Neural cell (in vitro differentiated cells): ENCODE measurements at regions not wholly inside any gene's neighbourhood (a gene's known extent, or its start where the extent isn't known, plus 50 kb on each side); places are given as distances from the start of the nearest gene placed in this dataset.

Experiments
- EP300 ChIP-seq: fragments of 450-650 bp; conservative IDR thresholded peaks from 2 replicates; pipeline ENCODE4 v1.6.1; 2014; ENCODE audit warnings: antibody characterized with exemption, mild to moderate bottlenecking, moderate library complexity; ENCODE audit not compliant: poor library complexity, severe bottlenecking
- EZH2 ChIP-seq: fragments of 200-600, 300-800 bp; shearing (Covaris generic), sonication (generic); IDR thresholded peaks from 2 replicates; pipeline ENCODE4 v1.6.1; 2014; ENCODE audit warnings: antibody characterized with exemption, low read length, borderline replicate concordance, mild to moderate bottlenecking; ENCODE audit not compliant: insufficient read depth, poor library complexity, severe bottlenecking
- MXI1 ChIP-seq: fragments of 450-650 bp; conservative IDR thresholded peaks from 2 replicates; pipeline ENCODE4 v1.6.1; 2014; ENCODE audit warnings: antibody characterized with exemption, mild to moderate bottlenecking; ENCODE audit not compliant: poor library complexity, severe bottlenecking
- RAD21 ChIP-seq: fragments of 450-650 bp; conservative IDR thresholded peaks from 2 replicates; pipeline ENCODE4 v1.6.1; 2014; ENCODE audit warnings: antibody characterized with exemption, mild to moderate bottlenecking, moderate library complexity
- SMC3 ChIP-seq: fragments of 450-650 bp; conservative IDR thresholded peaks from 2 replicates; pipeline ENCODE4 v1.6.1; 2014; ENCODE audit warnings: antibody characterized with exemption, mild to moderate bottlenecking, moderate library complexity; ENCODE audit not compliant: poor library complexity
- TAF1 ChIP-seq: IDR thresholded peaks from 2 replicates; pipeline ENCODE4 v1.6.1; 2012; ENCODE audit warnings: low read depth
- TF ChIP-seq, protein P1 (sequence below): fragments of 450-650 bp; IDR thresholded peaks from 2 replicates; pipeline ENCODE4 v1.5.1; 2014; ENCODE audit warnings: antibody characterized with exemption, mild to moderate bottlenecking, moderate library complexity; ENCODE audit not compliant: poor library complexity, severe bottlenecking
- TF ChIP-seq, protein P2 (sequence below): IDR thresholded peaks from 2 replicates; pipeline ENCODE4 v1.6.1; 2012; ENCODE audit warnings: borderline replicate concordance

DNA sequence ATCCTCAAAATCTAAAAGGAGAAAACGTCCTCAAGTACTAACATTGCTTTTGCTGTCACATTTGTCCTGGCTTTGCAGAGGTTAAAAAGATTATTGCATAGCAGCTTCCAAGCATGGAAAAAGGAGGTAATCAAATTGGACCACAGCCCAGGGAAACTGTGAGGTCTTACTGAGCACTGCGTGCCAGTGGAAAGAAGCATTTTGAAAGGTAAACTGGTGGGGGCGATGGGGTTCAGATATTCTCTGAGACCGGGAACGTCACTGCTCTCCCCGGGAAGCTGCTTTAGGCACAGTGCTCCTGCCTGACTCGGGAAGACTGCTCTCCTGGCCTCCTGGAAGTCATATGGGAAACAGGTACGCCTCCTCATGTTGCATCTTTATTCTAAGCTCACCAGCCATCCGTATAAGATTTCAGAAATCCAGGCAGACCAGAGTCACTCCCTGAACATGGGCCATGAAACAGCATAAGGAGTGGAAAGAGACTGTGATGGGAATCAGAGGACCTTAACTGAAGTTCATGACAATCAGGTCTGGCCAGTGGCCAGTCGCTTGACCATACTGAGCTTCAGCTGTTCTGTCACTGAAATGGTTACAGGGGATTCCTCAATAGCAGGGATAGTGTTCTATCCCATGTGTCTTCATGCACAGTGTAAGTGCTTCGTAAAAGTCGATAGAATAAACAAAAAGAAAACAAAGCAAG, 284.1 kb downstream of the TRIB2 start:
- TF ChIP-seq, protein P1, sequence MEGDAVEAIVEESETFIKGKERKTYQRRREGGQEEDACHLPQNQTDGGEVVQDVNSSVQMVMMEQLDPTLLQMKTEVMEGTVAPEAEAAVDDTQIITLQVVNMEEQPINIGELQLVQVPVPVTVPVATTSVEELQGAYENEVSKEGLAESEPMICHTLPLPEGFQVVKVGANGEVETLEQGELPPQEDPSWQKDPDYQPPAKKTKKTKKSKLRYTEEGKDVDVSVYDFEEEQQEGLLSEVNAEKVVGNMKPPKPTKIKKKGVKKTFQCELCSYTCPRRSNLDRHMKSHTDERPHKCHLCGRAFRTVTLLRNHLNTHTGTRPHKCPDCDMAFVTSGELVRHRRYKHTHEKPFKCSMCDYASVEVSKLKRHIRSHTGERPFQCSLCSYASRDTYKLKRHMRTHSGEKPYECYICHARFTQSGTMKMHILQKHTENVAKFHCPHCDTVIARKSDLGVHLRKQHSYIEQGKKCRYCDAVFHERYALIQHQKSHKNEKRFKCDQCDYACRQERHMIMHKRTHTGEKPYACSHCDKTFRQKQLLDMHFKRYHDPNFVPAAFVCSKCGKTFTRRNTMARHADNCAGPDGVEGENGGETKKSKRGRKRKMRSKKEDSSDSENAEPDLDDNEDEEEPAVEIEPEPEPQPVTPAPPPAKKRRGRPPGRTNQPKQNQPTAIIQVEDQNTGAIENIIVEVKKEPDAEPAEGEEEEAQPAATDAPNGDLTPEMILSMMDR, result no peak
- TF ChIP-seq SMC3 (no peak), MXI1 (no peak), EP300 (no peak), EZH2 (no peak), RAD21 (no peak), TAF1 (no peak)
- TF ChIP-seq, protein P2, sequence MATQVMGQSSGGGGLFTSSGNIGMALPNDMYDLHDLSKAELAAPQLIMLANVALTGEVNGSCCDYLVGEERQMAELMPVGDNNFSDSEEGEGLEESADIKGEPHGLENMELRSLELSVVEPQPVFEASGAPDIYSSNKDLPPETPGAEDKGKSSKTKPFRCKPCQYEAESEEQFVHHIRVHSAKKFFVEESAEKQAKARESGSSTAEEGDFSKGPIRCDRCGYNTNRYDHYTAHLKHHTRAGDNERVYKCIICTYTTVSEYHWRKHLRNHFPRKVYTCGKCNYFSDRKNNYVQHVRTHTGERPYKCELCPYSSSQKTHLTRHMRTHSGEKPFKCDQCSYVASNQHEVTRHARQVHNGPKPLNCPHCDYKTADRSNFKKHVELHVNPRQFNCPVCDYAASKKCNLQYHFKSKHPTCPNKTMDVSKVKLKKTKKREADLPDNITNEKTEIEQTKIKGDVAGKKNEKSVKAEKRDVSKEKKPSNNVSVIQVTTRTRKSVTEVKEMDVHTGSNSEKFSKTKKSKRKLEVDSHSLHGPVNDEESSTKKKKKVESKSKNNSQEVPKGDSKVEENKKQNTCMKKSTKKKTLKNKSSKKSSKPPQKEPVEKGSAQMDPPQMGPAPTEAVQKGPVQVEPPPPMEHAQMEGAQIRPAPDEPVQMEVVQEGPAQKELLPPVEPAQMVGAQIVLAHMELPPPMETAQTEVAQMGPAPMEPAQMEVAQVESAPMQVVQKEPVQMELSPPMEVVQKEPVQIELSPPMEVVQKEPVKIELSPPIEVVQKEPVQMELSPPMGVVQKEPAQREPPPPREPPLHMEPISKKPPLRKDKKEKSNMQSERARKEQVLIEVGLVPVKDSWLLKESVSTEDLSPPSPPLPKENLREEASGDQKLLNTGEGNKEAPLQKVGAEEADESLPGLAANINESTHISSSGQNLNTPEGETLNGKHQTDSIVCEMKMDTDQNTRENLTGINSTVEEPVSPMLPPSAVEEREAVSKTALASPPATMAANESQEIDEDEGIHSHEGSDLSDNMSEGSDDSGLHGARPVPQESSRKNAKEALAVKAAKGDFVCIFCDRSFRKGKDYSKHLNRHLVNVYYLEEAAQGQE, result no peak
